Astrocyte of the cerebellum (primary cell): ENCODE measurements at regions not wholly inside any gene's neighbourhood (a gene's known extent, or its start where the extent isn't known, plus 50 kb on each side); places are given as distances from the start of the nearest gene placed in this dataset.

Experiments used
- DNase-seq: peaks from one replicate; pipeline ENCODE4 v3.0.0-alpha.2; 2011; ENCODE audit warnings: low read depth
- H3K4me3 ChIP-seq: 2 replicates; pipeline ENCODE4 v1.5.1; 2011; ENCODE audit warnings: mild to moderate bottlenecking, low read depth, low read length, moderate library complexity
- in situ Hi-C: cut with HindIII; loops from 2 replicates; pipeline ENCODE4 v1.10.0; 2017; ENCODE audit warnings: low sequenced_read_pairs
- TF ChIP-seq, protein P1 (sequence below): IDR thresholded peaks from 2 replicates; pipeline ENCODE4 v1.5.1; 2012; ENCODE audit warnings: low read length, low read depth, moderate library complexity, mild to moderate bottlenecking; ENCODE audit errors: missing control alignments

- TF ChIP-seq, protein P1, sequence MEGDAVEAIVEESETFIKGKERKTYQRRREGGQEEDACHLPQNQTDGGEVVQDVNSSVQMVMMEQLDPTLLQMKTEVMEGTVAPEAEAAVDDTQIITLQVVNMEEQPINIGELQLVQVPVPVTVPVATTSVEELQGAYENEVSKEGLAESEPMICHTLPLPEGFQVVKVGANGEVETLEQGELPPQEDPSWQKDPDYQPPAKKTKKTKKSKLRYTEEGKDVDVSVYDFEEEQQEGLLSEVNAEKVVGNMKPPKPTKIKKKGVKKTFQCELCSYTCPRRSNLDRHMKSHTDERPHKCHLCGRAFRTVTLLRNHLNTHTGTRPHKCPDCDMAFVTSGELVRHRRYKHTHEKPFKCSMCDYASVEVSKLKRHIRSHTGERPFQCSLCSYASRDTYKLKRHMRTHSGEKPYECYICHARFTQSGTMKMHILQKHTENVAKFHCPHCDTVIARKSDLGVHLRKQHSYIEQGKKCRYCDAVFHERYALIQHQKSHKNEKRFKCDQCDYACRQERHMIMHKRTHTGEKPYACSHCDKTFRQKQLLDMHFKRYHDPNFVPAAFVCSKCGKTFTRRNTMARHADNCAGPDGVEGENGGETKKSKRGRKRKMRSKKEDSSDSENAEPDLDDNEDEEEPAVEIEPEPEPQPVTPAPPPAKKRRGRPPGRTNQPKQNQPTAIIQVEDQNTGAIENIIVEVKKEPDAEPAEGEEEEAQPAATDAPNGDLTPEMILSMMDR = no peak
- H3K4me3 ChIP-seq = no peak overlapping the region
- DNase-seq = no peak
- in situ Hi-C loops = no loop called here
These were observed 233.7 kb upstream of the FGF13 start for GRCh38 chrX:138945219-138945618.

DNA sequence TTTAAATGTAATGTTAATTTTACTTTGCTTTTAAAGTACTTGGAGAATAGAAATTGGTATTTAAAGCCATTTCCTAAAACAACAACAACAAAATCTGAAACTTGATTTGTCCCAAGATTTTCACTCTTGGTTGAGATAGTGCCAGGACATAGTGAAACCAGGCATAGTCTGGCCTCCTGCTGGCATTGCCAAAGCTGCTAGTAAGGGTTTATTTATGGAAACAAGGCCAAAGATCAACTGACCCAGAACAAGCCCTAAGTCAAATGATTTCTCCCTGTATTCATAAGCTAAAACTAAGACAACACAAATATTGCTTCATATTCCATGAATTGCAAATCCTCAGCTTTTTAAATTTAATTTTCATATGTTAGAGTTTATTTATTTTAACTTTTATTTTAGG lies 227.5 kb upstream of the FGF13 start:
- in situ Hi-C loops = no loop called here
- no peak overlapping the region for H3K4me3 ChIP-seq
- no peak for DNase-seq
- TF ChIP-seq, protein P1 = no peak

GRCh38 chrX:138938003-138938402 lies 226.5 kb upstream of the FGF13 start:
- in situ Hi-C loops = no loop called here
- DNase-seq = no peak
- TF ChIP-seq, protein P1 = no peak

DNA sequence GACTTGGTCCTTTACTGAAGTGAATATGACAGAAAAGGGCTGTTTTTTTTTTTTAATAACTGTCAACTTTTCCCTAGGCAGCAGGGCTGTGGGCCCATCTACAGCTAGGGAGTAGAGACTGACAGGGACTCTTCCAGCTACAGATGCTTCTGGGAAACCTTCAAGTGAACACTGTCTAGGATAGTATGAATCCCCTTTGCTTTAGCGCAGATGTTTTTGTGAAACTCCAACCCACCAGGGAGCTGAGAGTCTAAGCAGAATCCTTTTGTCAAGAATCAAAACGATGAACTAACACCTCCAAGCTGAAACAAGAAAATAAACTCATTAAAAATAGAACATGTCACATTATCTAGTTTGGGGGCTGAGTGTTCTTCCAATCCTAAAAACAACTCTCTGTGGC lies 219.7 kb upstream of the FGF13 start:
- TF ChIP-seq, protein P1 = no peak
- DNase-seq = no peak
- no peak overlapping the region for H3K4me3 ChIP-seq
- in situ Hi-C loops = no loop called here

More at GRCh38 chrX:138938003-138938402, 226.5 kb upstream of the FGF13 start:
- no peak overlapping the region for H3K4me3 ChIP-seq

DNA sequence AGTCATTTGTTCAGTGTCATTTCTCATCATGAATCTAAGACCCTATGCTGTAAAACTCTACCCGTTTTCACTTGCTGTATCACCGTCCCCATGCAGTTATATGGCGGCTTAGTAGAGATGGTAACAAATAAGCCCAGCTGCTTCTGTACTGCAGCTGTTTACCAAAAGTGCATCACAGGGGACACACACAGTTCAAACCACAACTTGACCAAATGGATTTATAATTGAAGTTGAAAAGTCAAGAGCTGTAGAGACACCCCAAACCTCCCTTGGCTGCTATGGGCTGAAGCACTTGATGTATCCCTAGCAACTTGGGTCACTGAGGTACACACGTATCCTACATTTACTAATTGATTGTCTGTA lies 219.0 kb upstream of the FGF13 start:
- no peak for DNase-seq
- in situ Hi-C loops = no loop called here
- TF ChIP-seq, protein P1 = no peak
- no peak overlapping the region for H3K4me3 ChIP-seq

GRCh38 chrX:138929926-138930582 lies 218.5 kb upstream of the FGF13 start:
- TF ChIP-seq, protein P1 = no peak
- DNase-seq = no peak
- no peak overlapping the region for H3K4me3 ChIP-seq
- in situ Hi-C loops = no loop called here
